Endodermal cell (in vitro differentiated cells): ENCODE measurements at regions not wholly inside any gene's neighbourhood (a gene's known extent, or its start where the extent isn't known, plus 50 kb on each side); places are given as distances from the start of the nearest gene placed in this dataset.

Experiments
- DNase-seq: peaks from one replicate; pipeline ENCODE4 v3.0.0-alpha.2; 2017
- H3K27ac ChIP-seq: 2 replicates; pipeline ENCODE4 v1.5.1; 2013; ENCODE audit warnings: mild to moderate bottlenecking, low read depth, low read length, moderate library complexity
- H3K27me3 ChIP-seq: 2 replicates; pipeline ENCODE4 v1.6.1; 2013; ENCODE audit warnings: mild to moderate bottlenecking, low read length, moderate library complexity; ENCODE audit not compliant: insufficient read depth, control insufficient read depth, poor library complexity, severe bottlenecking
- H3K36me3 ChIP-seq: 2 replicates; pipeline ENCODE4 v1.7.0; 2013; ENCODE audit warnings: mild to moderate bottlenecking, low read length, moderate library complexity; ENCODE audit not compliant: control insufficient read depth, insufficient read depth
- H3K4me1 ChIP-seq: one replicate; pipeline ENCODE4 v1.7.0; 2013; ENCODE audit warnings: low read length; ENCODE audit not compliant: control insufficient read depth, insufficient read depth
- H3K4me3 ChIP-seq: 2 replicates; pipeline ENCODE4 v1.5.1; 2013; ENCODE audit warnings: mild to moderate bottlenecking, low read length, moderate library complexity
- H3K9ac ChIP-seq: 2 replicates; pipeline ENCODE4 v1.6.1; 2013; ENCODE audit warnings: mild to moderate bottlenecking, low read length, moderate library complexity; ENCODE audit not compliant: poor library complexity, severe bottlenecking; ENCODE audit errors: extremely low read depth
- H3K9me3 ChIP-seq: 2 replicates; pipeline ENCODE4 v1.6.1; 2013; ENCODE audit warnings: mild to moderate bottlenecking, low read length, moderate library complexity; ENCODE audit not compliant: control insufficient read depth
- H3K27ac Mint-ChIP-seq: 2 replicates; pipeline ENCODE4 v1.8.0; 2020; ENCODE audit warnings: mixed read lengths
- H3K27me3 Mint-ChIP-seq: 2 replicates; pipeline ENCODE4 v1.8.0; 2021; ENCODE audit warnings: mild to moderate bottlenecking, mixed read lengths; ENCODE audit not compliant: insufficient read depth
- H3K36me3 Mint-ChIP-seq: 2 replicates; pipeline ENCODE4 v1.8.0; 2020; ENCODE audit warnings: low read depth, mixed read lengths
- H3K4me1 Mint-ChIP-seq: 2 replicates; pipeline ENCODE4 v1.8.0; 2020; ENCODE audit warnings: mixed read lengths
- H3K4me3 Mint-ChIP-seq: 2 replicates; pipeline ENCODE4 v1.8.0; 2020; ENCODE audit warnings: mild to moderate bottlenecking, moderate library complexity, mixed read lengths
- H3K9me3 Mint-ChIP-seq: 2 replicates; pipeline ENCODE4 v1.8.0; 2020; ENCODE audit warnings: mild to moderate bottlenecking, mixed read lengths
- CTCF ChIP-seq: fragments of 200-600 bp; sonication (generic); conservative IDR thresholded peaks from 2 replicates; pipeline ENCODE4 v1.5.0; 2021; ENCODE audit warnings: antibody characterized with exemption, mild to moderate bottlenecking
- WGBS, 2 experiments: methylation state at CpG; one replicate each; pipeline versions ENCODE4 v1.1.5 to v1.1.7; 2013; ENCODE audit warnings: missing lambda C conversion rate in 2 of 2, mixed read lengths in 1 of 2; ENCODE audit not compliant: insufficient coverage in 1 of 2, insufficient read length in 1 of 2; 5-methylcytosine and 5-hydroxymethylcytosine counted together

- peaks cover 5% of the 10 kb centered on the region for H3K27me3 Mint-ChIP-seq
- Histone ChIP-seq H3K27me3 (no peaks in the 10 kb centered on the region), H3K36me3 (no peaks in the 10 kb centered on the region), H3K9me3 (no peaks in the 10 kb centered on the region), H3K9ac (no peak overlapping the region), H3K4me1 (no peaks in the 10 kb centered on the region), H3K27ac (no peak overlapping the region), H3K4me3 (no peak overlapping the region)
- DNase-seq, result no peak
- H3K9me3 Mint-ChIP-seq, result no peaks in the 10 kb centered on the region
- WGBS, 2 experiments, result 77% methylated on average over 2 of the region's 2 CpGs; no CpG with 5 or more reads in 1 of the 2 experiments
- no peak for TF ChIP-seq CTCF
- no peaks in the 10 kb centered on the region for H3K4me1 Mint-ChIP-seq
- H3K4me3 Mint-ChIP-seq, result no peak overlapping the region
- no peak overlapping the region for H3K27ac Mint-ChIP-seq
- no peaks in the 10 kb centered on the region for H3K36me3 Mint-ChIP-seq
Measured at GRCh38 chr10:91117505-91117904, 103.0 kb upstream of the PCGF5 start.

GRCh38 chr10:91120348-91120747, 100.1 kb upstream of the PCGF5 start:
- H3K9me3 ChIP-seq, result no peaks in the 10 kb centered on the region
- H3K27me3 ChIP-seq, result no peaks in the 10 kb centered on the region
- WGBS, 2 experiments, result 73% methylated on average over 2 of the region's 2 CpGs; no CpG with 5 or more reads in 1 of the 2 experiments
- Mint-ChIP-seq H3K4me3 (no peak overlapping the region), H3K27me3 (peaks cover 5% of the 10 kb centered on the region), H3K4me1 (peaks cover 4% of the 10 kb centered on the region), H3K27ac (no peak overlapping the region), H3K9me3 (no peaks in the 10 kb centered on the region), H3K36me3 (no peaks in the 10 kb centered on the region)
- no peak overlapping the region for H3K9ac ChIP-seq
- TF ChIP-seq CTCF, result no peak
- H3K4me1 ChIP-seq, result peaks cover 3% of the 10 kb centered on the region
- H3K27ac ChIP-seq, result no peak overlapping the region
- DNase-seq, result no peak
- H3K36me3 ChIP-seq, result no peaks in the 10 kb centered on the region
- H3K4me3 ChIP-seq, result no peak overlapping the region

- H3K27ac Mint-ChIP-seq, result no peak overlapping the region
- H3K9me3 Mint-ChIP-seq, result no peaks in the 10 kb centered on the region
- H3K27me3 Mint-ChIP-seq, result peaks cover under 1% of the 10 kb centered on the region
- TF ChIP-seq CTCF, result no peak
- H3K4me3 Mint-ChIP-seq, result no peak overlapping the region
- H3K36me3 ChIP-seq, result no peaks in the 10 kb centered on the region
- H3K4me1 Mint-ChIP-seq, result peaks cover 4% of the 10 kb centered on the region
- H3K36me3 Mint-ChIP-seq, result no peaks in the 10 kb centered on the region
- H3K4me3 ChIP-seq, result no peak overlapping the region
- H3K4me1 ChIP-seq, result peaks cover 3% of the 10 kb centered on the region
- no peaks in the 10 kb centered on the region for H3K9me3 ChIP-seq
- H3K27ac ChIP-seq, result no peak overlapping the region
- WGBS, 2 experiments, result 76 to 77% methylated on average over 3 to 5 of the region's 5 CpGs
- H3K27me3 ChIP-seq, result no peaks in the 10 kb centered on the region
- DNase-seq, result no peak
- H3K9ac ChIP-seq, result no peak overlapping the region
Measured at GRCh38 chr10:91123261-91123660, 97.2 kb upstream of the PCGF5 start.
